ENCODE measurements at regions not wholly inside any gene's neighbourhood (a gene's known extent, or its start where the extent isn't known, plus 50 kb on each side); places are given as distances from the start of the nearest gene placed in this dataset.

DNA sequence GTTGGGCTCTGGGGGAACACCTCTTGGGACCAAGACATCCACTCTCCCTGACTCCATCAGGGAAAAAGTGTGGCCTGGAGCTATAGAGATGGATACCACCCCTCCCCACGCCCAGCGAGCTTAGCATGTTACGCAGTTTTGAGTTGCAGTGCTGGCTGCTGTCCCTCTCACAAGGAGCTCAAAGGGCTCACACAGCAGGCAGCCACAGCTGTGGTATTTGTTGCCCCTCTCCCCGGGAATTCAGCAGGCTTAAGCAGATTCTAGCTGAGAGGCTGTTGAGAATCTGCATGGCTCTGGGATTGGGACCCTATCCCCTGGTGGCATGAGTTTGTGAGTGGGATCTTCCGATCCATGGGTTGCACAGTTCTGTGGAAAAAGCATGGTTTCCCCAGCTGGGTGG is 673.1 kb upstream of the FSHR start:
- WGBS, 2 experiments (ENCODE audit: low coverage in 1 of 2, low lambda C conversion rate in 2 of 2, missing lambda C conversion rate in 2 of 2): 27 to 38% methylated on average over 5 of the region's 5 CpGs
- in situ Hi-C loops (cut with MboI): no loop called here
- Histone ChIP-seq H4K20me1 (ENCODE audit: insufficient read depth) (no peaks in the 10 kb centered on the region), H3K4me3 (no peak overlapping the region), H3K9ac (no peak overlapping the region), H3K9me3 (ENCODE audit: low read depth) (no peaks in the 10 kb centered on the region), H3K27ac (no peak overlapping the region), H3K4me2 (ENCODE audit: unreplicated experiment) (no peak overlapping the region), H3K4me1 (ENCODE audit: insufficient read depth) (no peaks in the 10 kb centered on the region), H3K79me2 (ENCODE audit: insufficient read depth) (no peaks in the 10 kb centered on the region), H3K27me3 (replicated peaks; ENCODE audit: insufficient read depth) (no peaks in the 10 kb centered on the region), H2AFZ (no peak overlapping the region), H3F3A (ENCODE audit: insufficient read depth) (no peaks in the 10 kb centered on the region), H3K9me2 (ENCODE audit: insufficient read depth) (no peaks in the 10 kb centered on the region), H3K36me3 (ENCODE audit: low read depth) (no peaks in the 10 kb centered on the region)
- TF ChIP-seq EZH2 (IDR thresholded peaks at IDR 0.05; ENCODE audit: insufficient read depth, poor library complexity, severe bottlenecking): no peak
- TF ChIP-seq EZH2phosphoT487 (IDR thresholded peaks at IDR 0.05; ENCODE audit: insufficient read depth, low read depth): no peak
- no peak for DNase-seq

- TF ChIP-seq EZH2phosphoT487 (IDR thresholded peaks at IDR 0.05; ENCODE audit: insufficient read depth, low read depth) (no peak), EZH2 (IDR thresholded peaks at IDR 0.05; ENCODE audit: insufficient read depth, poor library complexity, severe bottlenecking) (no peak)
- Histone ChIP-seq H3K4me2 (ENCODE audit: unreplicated experiment) (no peak overlapping the region), H3K4me3 (no peak overlapping the region), H3K36me3 (ENCODE audit: low read depth) (no peaks in the 10 kb centered on the region), H3K4me1 (ENCODE audit: insufficient read depth) (no peaks in the 10 kb centered on the region), H4K20me1 (ENCODE audit: insufficient read depth) (no peaks in the 10 kb centered on the region), H3K27me3 (replicated peaks; ENCODE audit: insufficient read depth) (no peaks in the 10 kb centered on the region), H3K9ac (no peak overlapping the region), H3K27ac (no peak overlapping the region), H3K9me3 (ENCODE audit: low read depth) (no peaks in the 10 kb centered on the region), H2AFZ (no peak overlapping the region), H3F3A (ENCODE audit: insufficient read depth) (no peaks in the 10 kb centered on the region), H3K9me2 (ENCODE audit: insufficient read depth) (no peaks in the 10 kb centered on the region), H3K79me2 (ENCODE audit: insufficient read depth) (no peaks in the 10 kb centered on the region)
- DNase-seq: no peak
- in situ Hi-C loops (cut with MboI): no loop called here
- 0 to 9% methylated on average over 1 of the region's 1 CpG for WGBS, 2 experiments (ENCODE audit: low coverage in 1 of 2, low lambda C conversion rate in 2 of 2, missing lambda C conversion rate in 2 of 2)
These were observed 658.9 kb upstream of the FSHR start for GRCh38 chr2:49813208-49813607.

DNA sequence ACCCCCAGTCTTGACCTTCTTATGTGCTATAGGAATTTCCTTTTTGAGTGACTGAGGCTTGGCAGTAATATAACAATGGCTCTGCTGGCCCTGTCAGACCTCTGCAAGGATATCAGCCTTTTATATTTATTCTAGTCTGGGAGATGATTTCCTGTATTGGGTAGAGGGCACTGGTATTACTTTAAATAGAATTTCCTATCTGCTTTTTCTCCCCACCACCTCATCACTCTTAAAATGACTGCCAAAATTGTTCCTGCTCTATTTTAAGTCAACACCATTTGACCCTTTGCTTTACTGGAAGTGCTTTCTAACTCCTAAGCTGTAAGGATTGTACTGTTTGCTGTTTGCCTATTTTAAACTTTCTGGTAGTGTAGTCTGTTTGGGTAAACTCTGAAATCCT is 658.4 kb upstream of the FSHR start:
- no peak overlapping the region for H3K4me2 ChIP-seq (ENCODE audit: unreplicated experiment)
- in situ Hi-C loops (cut with MboI): no loop called here
- H3K79me2 ChIP-seq (ENCODE audit: insufficient read depth): no peaks in the 10 kb centered on the region
- DNase-seq: no peak
- no peak overlapping the region for H3K9ac ChIP-seq
- no peak overlapping the region for H3K27ac ChIP-seq
- no peak overlapping the region for H2AFZ ChIP-seq
- H3F3A ChIP-seq (ENCODE audit: insufficient read depth): no peaks in the 10 kb centered on the region
- no peaks in the 10 kb centered on the region for H3K27me3 ChIP-seq (replicated peaks; ENCODE audit: insufficient read depth)
- TF ChIP-seq EZH2phosphoT487 (IDR thresholded peaks at IDR 0.05; ENCODE audit: insufficient read depth, low read depth): no peak
- no peak for TF ChIP-seq EZH2 (IDR thresholded peaks at IDR 0.05; ENCODE audit: insufficient read depth, poor library complexity, severe bottlenecking)
- H3K4me3 ChIP-seq: no peak overlapping the region
- no peaks in the 10 kb centered on the region for H4K20me1 ChIP-seq (ENCODE audit: insufficient read depth)
- H3K9me3 ChIP-seq (ENCODE audit: low read depth): no peaks in the 10 kb centered on the region
- no peaks in the 10 kb centered on the region for H3K9me2 ChIP-seq (ENCODE audit: insufficient read depth)
- no peaks in the 10 kb centered on the region for H3K36me3 ChIP-seq (ENCODE audit: low read depth)
- no peaks in the 10 kb centered on the region for H3K4me1 ChIP-seq (ENCODE audit: insufficient read depth)

GRCh38 chr2:49811502-49811901 is 657.2 kb upstream of the FSHR start:
- no peaks in the 10 kb centered on the region for H4K20me1 ChIP-seq (ENCODE audit: insufficient read depth)
- TF ChIP-seq EZH2phosphoT487 (IDR thresholded peaks at IDR 0.05; ENCODE audit: insufficient read depth, low read depth) (no peak), EZH2 (IDR thresholded peaks at IDR 0.05; ENCODE audit: insufficient read depth, poor library complexity, severe bottlenecking) (no peak)
- WGBS, 2 experiments (ENCODE audit: low coverage in 1 of 2, low lambda C conversion rate in 2 of 2, missing lambda C conversion rate in 2 of 2): 31 to 38% methylated on average over 4 of the region's 4 CpGs
- no peak overlapping the region for H2AFZ ChIP-seq
- no peaks in the 10 kb centered on the region for H3K9me3 ChIP-seq (ENCODE audit: low read depth)
- no peak for DNase-seq
- H3F3A ChIP-seq (ENCODE audit: insufficient read depth): no peaks in the 10 kb centered on the region
- H3K27me3 ChIP-seq (replicated peaks; ENCODE audit: insufficient read depth): no peaks in the 10 kb centered on the region
- H3K9me2 ChIP-seq (ENCODE audit: insufficient read depth): no peaks in the 10 kb centered on the region
- no peaks in the 10 kb centered on the region for H3K4me1 ChIP-seq (ENCODE audit: insufficient read depth)
- no peak overlapping the region for H3K4me2 ChIP-seq (ENCODE audit: unreplicated experiment)
- no peak overlapping the region for H3K9ac ChIP-seq
- no peaks in the 10 kb centered on the region for H3K79me2 ChIP-seq (ENCODE audit: insufficient read depth)
- no peak overlapping the region for H3K4me3 ChIP-seq
- no peaks in the 10 kb centered on the region for H3K36me3 ChIP-seq (ENCODE audit: low read depth)
- H3K27ac ChIP-seq: no peak overlapping the region
- in situ Hi-C loops (cut with MboI): no loop called here

DNA sequence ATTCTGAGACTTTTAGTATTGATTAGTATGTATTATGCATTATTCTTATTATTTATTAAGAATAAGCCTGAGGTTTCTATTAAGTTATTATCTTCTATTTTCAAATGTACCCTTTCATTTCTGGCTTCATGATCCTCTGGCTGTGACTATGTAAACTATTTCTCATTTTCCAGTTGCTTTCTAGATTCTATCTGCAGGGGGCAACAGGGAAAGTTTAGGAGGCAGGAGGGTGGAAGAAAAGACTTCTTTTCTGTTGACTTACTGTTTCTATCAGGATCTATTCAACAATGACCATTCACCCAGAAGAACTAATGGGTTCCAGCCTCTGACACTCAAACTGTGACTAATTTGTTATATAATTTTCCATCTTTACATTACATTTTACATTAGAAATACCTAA is 653.4 kb upstream of the FSHR start:
- Histone ChIP-seq H4K20me1 (ENCODE audit: insufficient read depth) (no peaks in the 10 kb centered on the region), H3K79me2 (ENCODE audit: insufficient read depth) (no peaks in the 10 kb centered on the region), H3K9me2 (ENCODE audit: insufficient read depth) (no peaks in the 10 kb centered on the region), H3K4me1 (ENCODE audit: insufficient read depth) (no peaks in the 10 kb centered on the region), H3K27ac (no peak overlapping the region), H2AFZ (no peak overlapping the region), H3K4me2 (ENCODE audit: unreplicated experiment) (no peak overlapping the region), H3K9me3 (ENCODE audit: low read depth) (no peaks in the 10 kb centered on the region), H3K27me3 (replicated peaks; ENCODE audit: insufficient read depth) (no peaks in the 10 kb centered on the region), H3K4me3 (no peak overlapping the region), H3K9ac (no peak overlapping the region), H3K36me3 (ENCODE audit: low read depth) (no peaks in the 10 kb centered on the region), H3F3A (ENCODE audit: insufficient read depth) (no peaks in the 10 kb centered on the region)
- in situ Hi-C loops (cut with MboI): no loop called here
- no peak for DNase-seq
- TF ChIP-seq EZH2phosphoT487 (IDR thresholded peaks at IDR 0.05; ENCODE audit: insufficient read depth, low read depth) (no peak), EZH2 (IDR thresholded peaks at IDR 0.05; ENCODE audit: insufficient read depth, poor library complexity, severe bottlenecking) (no peak)
